Mesothelial cell of epicardium (in vitro differentiated cells): ENCODE measurements at regions not wholly inside any gene's neighbourhood (a gene's known extent, or its start where the extent isn't known, plus 50 kb on each side); places are given as distances from the start of the nearest gene placed in this dataset.

Experiments
- DNase-seq, 2 experiments: peaks; one replicate each; pipeline ENCODE4 v3.0.0; 2021; ENCODE audit warnings: low spot score in 2 of 2; ENCODE audit not compliant: unreplicated experiment in 2 of 2
- H3K27ac Mint-ChIP-seq: 2 replicates; pipeline ENCODE4 v1.8.0; 2021; ENCODE audit warnings: mixed read lengths
- H3K27me3 Mint-ChIP-seq: 2 replicates; pipeline ENCODE4 v1.8.0; 2021; ENCODE audit warnings: low read depth, mixed read lengths
- H3K36me3 Mint-ChIP-seq: 2 replicates; pipeline ENCODE4 v1.8.0; 2021; ENCODE audit warnings: mixed read lengths
- H3K4me1 Mint-ChIP-seq: 2 replicates; pipeline ENCODE4 v1.8.0; 2021; ENCODE audit warnings: mixed read lengths
- H3K4me3 Mint-ChIP-seq: 2 replicates; pipeline ENCODE4 v1.8.0; 2021; ENCODE audit warnings: mild to moderate bottlenecking, moderate library complexity, mixed read lengths
- H3K9me3 Mint-ChIP-seq: 2 replicates; pipeline ENCODE4 v1.8.0; 2021; ENCODE audit warnings: mixed read lengths
- TF ChIP-seq, protein P1 (sequence below): fragments of 200-600 bp; sonication (generic); IDR thresholded peaks from one replicate; pipeline ENCODE4 v1.5.0; 2021; ENCODE audit warnings: antibody characterized with exemption; ENCODE audit not compliant: unreplicated experiment

GRCh38 chr11:22467248-22467647, 129.1 kb downstream of the SLC17A6 start:
- TF ChIP-seq, protein P1, sequence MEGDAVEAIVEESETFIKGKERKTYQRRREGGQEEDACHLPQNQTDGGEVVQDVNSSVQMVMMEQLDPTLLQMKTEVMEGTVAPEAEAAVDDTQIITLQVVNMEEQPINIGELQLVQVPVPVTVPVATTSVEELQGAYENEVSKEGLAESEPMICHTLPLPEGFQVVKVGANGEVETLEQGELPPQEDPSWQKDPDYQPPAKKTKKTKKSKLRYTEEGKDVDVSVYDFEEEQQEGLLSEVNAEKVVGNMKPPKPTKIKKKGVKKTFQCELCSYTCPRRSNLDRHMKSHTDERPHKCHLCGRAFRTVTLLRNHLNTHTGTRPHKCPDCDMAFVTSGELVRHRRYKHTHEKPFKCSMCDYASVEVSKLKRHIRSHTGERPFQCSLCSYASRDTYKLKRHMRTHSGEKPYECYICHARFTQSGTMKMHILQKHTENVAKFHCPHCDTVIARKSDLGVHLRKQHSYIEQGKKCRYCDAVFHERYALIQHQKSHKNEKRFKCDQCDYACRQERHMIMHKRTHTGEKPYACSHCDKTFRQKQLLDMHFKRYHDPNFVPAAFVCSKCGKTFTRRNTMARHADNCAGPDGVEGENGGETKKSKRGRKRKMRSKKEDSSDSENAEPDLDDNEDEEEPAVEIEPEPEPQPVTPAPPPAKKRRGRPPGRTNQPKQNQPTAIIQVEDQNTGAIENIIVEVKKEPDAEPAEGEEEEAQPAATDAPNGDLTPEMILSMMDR: no peak
- peaks cover 4% of the 10 kb centered on the region for H3K4me1 Mint-ChIP-seq
- H3K27ac Mint-ChIP-seq: no peak overlapping the region
- H3K9me3 Mint-ChIP-seq: no peaks in the 10 kb centered on the region
- DNase-seq: no peak
- no peak overlapping the region for H3K4me3 Mint-ChIP-seq
- no peaks in the 10 kb centered on the region for H3K36me3 Mint-ChIP-seq
- H3K27me3 Mint-ChIP-seq: no peaks in the 10 kb centered on the region

DNA sequence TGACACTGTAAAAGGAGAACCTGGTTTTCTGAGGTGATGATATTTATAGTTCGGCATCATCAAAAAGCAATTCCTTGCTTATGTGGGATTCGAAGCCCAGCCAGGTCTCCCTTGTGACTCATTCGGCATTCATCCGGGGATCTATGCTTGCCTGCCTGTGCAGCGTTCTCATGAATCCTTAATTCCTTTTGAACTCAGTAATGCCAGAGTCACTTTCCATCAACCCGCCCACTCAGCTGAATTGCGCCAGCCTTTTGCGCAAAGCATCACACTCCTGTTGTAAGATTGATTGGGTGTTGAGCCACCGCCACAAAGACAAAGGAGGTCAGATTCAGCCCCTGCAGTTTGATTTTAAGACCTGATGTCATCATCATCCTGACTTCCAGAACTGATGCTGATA, 128.6 kb downstream of the SLC17A6 start:
- DNase-seq: no peak
- Mint-ChIP-seq H3K36me3 (no peaks in the 10 kb centered on the region), H3K27ac (no peak overlapping the region), H3K9me3 (no peaks in the 10 kb centered on the region), H3K4me3 (no peak overlapping the region), H3K27me3 (no peaks in the 10 kb centered on the region), H3K4me1 (peaks cover 4% of the 10 kb centered on the region)
- TF ChIP-seq, protein P1: no peak

- TF ChIP-seq, protein P1: no peak
- Mint-ChIP-seq H3K4me1 (peaks cover 4% of the 10 kb centered on the region), H3K4me3 (no peak overlapping the region), H3K27me3 (no peaks in the 10 kb centered on the region), H3K36me3 (no peaks in the 10 kb centered on the region), H3K9me3 (no peaks in the 10 kb centered on the region), H3K27ac (no peak overlapping the region)
- no peak for DNase-seq
These were observed 128.2 kb downstream of the SLC17A6 start for GRCh38 chr11:22466351-22466750.

DNA sequence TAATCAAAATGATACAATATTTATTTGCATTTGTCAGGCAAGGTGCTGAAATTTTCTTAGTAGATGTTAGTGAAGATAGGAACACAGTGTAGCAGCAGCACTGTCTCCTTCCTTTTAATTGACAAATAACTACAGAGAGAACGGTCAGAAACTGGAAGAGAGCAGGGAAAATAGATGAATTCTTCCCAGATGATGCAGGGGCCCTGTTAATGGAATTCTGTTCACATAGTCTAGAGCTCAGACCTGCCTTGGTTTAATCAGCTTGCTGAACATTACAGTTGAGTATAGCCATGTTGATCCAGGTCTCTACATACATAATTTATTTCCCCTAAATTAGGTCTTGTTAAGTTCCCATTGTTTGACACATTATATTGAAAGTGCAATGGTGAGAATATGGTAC, 127.4 kb downstream of the SLC17A6 start:
- TF ChIP-seq, protein P1: no peak
- H3K36me3 Mint-ChIP-seq: no peaks in the 10 kb centered on the region
- no peaks in the 10 kb centered on the region for H3K9me3 Mint-ChIP-seq
- no peak overlapping the region for H3K27ac Mint-ChIP-seq
- peaks cover 4% of the 10 kb centered on the region for H3K4me1 Mint-ChIP-seq
- no peak for DNase-seq
- no peaks in the 10 kb centered on the region for H3K27me3 Mint-ChIP-seq
- H3K4me3 Mint-ChIP-seq: no peak overlapping the region

GRCh38 chr11:22461626-22462025, 123.4 kb downstream of the SLC17A6 start:
- no peak overlapping the region for H3K4me3 Mint-ChIP-seq
- no peak for DNase-seq
- H3K9me3 Mint-ChIP-seq: peaks cover 5% of the 10 kb centered on the region
- peaks cover 2% of the 10 kb centered on the region for H3K36me3 Mint-ChIP-seq
- TF ChIP-seq, protein P1: no peak
- no peaks in the 10 kb centered on the region for H3K27me3 Mint-ChIP-seq
- H3K4me1 Mint-ChIP-seq: peaks cover 23% of the 10 kb centered on the region
- H3K27ac Mint-ChIP-seq: no peak overlapping the region

- TF ChIP-seq, protein P1: no peak
- Mint-ChIP-seq H3K27me3 (no peaks in the 10 kb centered on the region), H3K4me1 (peaks cover 25% of the 10 kb centered on the region), H3K27ac (no peak overlapping the region), H3K36me3 (peaks cover 2% of the 10 kb centered on the region), H3K9me3 (peaks cover 5% of the 10 kb centered on the region), H3K4me3 (no peak overlapping the region)
- DNase-seq: no peak
These were observed 122.0 kb downstream of the SLC17A6 start for GRCh38 chr11:22460181-22460580.
